GM23248 (cell line): ENCODE measurements at regions not wholly inside any gene's neighbourhood (a gene's known extent, or its start where the extent isn't known, plus 50 kb on each side); places are given as distances from the start of the nearest gene placed in this dataset.
"Not testable (repeated sequence)": the region's sequence is repeated elsewhere in the genome, so short reads cannot be mapped to it uniquely, and the experiment has no call there.

ENCODE experiments used
- DNase-seq: peaks from one replicate; pipeline ENCODE4 v3.0.0-alpha.2; 2015
- H2AFZ ChIP-seq: fragments of 200-600 bp; sonication (generic); 2 replicates; pipeline ENCODE4 v1.6.1; 2016; ENCODE audit warnings: antibody characterized with exemption
- H3F3A ChIP-seq: fragments of 200-600 bp; sonication (generic); 2 replicates; pipeline ENCODE4 v1.6.1; 2016; ENCODE audit warnings: mild to moderate bottlenecking, antibody characterized with exemption, mixed run types; ENCODE audit not compliant: insufficient read depth
- H3K27ac ChIP-seq: fragments of 200-600 bp; sonication (generic); 2 replicates; pipeline ENCODE4 v1.5.1; 2016; ENCODE audit warnings: mild to moderate bottlenecking
- H3K27me3 ChIP-seq: fragments of 200-600 bp; sonication (generic); replicated peaks from 2 replicates; pipeline ENCODE4 v1.6.1; 2016; ENCODE audit warnings: mild to moderate bottlenecking; ENCODE audit not compliant: insufficient read depth
- H3K36me3 ChIP-seq: fragments of 200-600 bp; sonication (generic); 2 replicates; pipeline ENCODE4 v1.6.1; 2016; ENCODE audit warnings: low read depth, mild to moderate bottlenecking
- H3K4me1 ChIP-seq: fragments of 200-600 bp; sonication (generic); 2 replicates; pipeline ENCODE4 v1.6.1; 2016; ENCODE audit warnings: mild to moderate bottlenecking; ENCODE audit not compliant: insufficient read depth
- H3K4me2 ChIP-seq: fragments of 200-600 bp; sonication (generic); one replicate; pipeline ENCODE4 v1.6.1; 2016; ENCODE audit warnings: mild to moderate bottlenecking; ENCODE audit not compliant: unreplicated experiment
- H3K4me3 ChIP-seq: fragments of 200-600 bp; sonication (generic); 2 replicates; pipeline ENCODE4 v1.5.1; 2016; ENCODE audit warnings: mild to moderate bottlenecking
- H3K79me2 ChIP-seq: fragments of 200-600 bp; sonication (generic); 2 replicates; pipeline ENCODE4 v1.6.1; 2016; ENCODE audit warnings: mild to moderate bottlenecking; ENCODE audit not compliant: insufficient read depth
- H3K9ac ChIP-seq: fragments of 200-600 bp; sonication (generic); 2 replicates; pipeline ENCODE4 v1.6.1; 2016; ENCODE audit warnings: mild to moderate bottlenecking
- H3K9me2 ChIP-seq: fragments of 200-600 bp; sonication (generic); 2 replicates; pipeline ENCODE4 v1.6.1; 2016; ENCODE audit warnings: mixed run types, mild to moderate bottlenecking, moderate library complexity; ENCODE audit not compliant: insufficient read depth
- H3K9me3 ChIP-seq: fragments of 200-600 bp; sonication (generic); one replicate; pipeline ENCODE4 v1.6.1; 2017; ENCODE audit warnings: low read depth
- H4K20me1 ChIP-seq: fragments of 200-600 bp; sonication (generic); 2 replicates; pipeline ENCODE4 v1.6.0; 2016; ENCODE audit not compliant: insufficient read depth
- EZH2 ChIP-seq: fragments of 200-600 bp; sonication (generic); IDR thresholded peaks from 2 replicates; pipeline ENCODE4 v1.6.1; 2018; ENCODE audit warnings: antibody characterized with exemption, mild to moderate bottlenecking; ENCODE audit not compliant: insufficient read depth, poor library complexity, severe bottlenecking
- EZH2phosphoT487 ChIP-seq: fragments of 200-600 bp; sonication (generic); IDR thresholded peaks from 2 replicates; pipeline ENCODE4 v1.6.1; 2018; ENCODE audit warnings: antibody characterized with exemption, moderate library complexity, mild to moderate bottlenecking, low read depth; ENCODE audit not compliant: insufficient read depth
- WGBS, 2 experiments: methylation state at CpG; one replicate each; pipeline ENCODE4 v1.1.6; 2015 to 2017; ENCODE audit warnings: low lambda C conversion rate in 2 of 2, low coverage in 1 of 2; ENCODE audit errors: missing lambda C conversion rate in 2 of 2; 5-methylcytosine and 5-hydroxymethylcytosine counted together
- in situ Hi-C: fragments of 300-500 bp; cut with MboI; formaldehyde crosslinking; loops from 2 replicates; pipeline ENCODE4 v1.15.0; 2020

DNA sequence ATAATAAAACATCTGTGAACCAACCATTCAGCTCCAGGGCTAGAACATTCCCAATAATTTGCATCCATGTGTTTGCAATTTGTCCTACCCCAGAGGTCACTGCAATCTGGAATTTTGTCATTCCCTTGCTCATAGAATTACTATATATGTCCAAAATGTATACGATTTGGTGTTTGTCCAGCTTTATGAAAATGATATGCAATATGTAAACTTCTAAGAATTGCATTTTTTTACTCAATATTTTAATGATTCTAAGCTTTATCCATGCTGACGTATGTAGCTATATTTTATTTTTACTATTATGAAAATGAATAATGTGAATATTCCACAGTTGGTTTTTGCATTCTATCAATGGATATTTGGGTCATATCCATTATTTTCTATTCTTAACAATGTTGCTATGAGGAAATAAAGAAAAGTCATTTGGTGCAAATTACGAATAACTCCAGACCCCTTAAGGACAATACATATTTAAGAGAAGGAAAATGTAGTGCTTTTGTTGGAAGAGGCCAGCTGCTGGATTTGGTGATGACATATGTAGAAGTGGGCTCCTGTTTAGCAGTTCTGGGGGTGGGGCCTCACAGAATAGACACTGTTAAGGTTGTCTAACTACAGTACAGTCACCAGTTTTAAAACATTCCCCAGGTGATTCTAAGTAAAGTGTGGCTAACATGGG, 139.4 kb downstream of the SLC38A4 start:
- Histone ChIP-seq H2AFZ (no peak overlapping the region), H3K79me2 (no peaks in the 10 kb centered on the region), H4K20me1 (no peaks in the 10 kb centered on the region), H3K36me3 (no peaks in the 10 kb centered on the region), H3K4me2 (no peak overlapping the region), H3K27ac (no peak overlapping the region), H3K27me3 (no peaks in the 10 kb centered on the region), H3K4me1 (no peaks in the 10 kb centered on the region; the same call in 1 of the 2 replicates), H3K9ac (no peak overlapping the region), H3K9me3 (no peaks in the 10 kb centered on the region), H3K4me3 (no peak overlapping the region), H3K9me2 (no peaks in the 10 kb centered on the region), H3F3A (no peaks in the 10 kb centered on the region)
- in situ Hi-C loops, result no loop called here
- TF ChIP-seq EZH2 (no peak), EZH2phosphoT487 (no peak)
- 65 to 70% methylated on average over 3 of the region's 3 CpGs for WGBS, 2 experiments
- DNase-seq, result no peak

DNA sequence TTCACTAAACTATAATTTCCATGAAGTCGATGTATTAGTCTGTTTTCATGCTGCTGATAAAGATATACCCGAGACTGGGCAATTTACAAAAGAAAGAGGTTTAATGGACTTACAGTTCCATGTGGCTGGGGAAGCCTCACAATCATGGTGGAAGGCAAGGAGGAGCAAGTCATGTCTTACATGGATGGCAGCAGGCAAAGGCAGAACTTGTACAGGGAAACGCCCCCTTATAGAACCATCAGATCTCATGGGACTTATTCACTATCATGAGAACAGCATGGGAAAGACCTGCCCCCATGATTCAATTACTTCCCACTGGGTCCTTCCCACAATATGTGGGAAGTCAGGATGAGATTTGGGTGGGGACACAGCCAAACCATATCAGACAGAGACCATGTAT, 141.6 kb downstream of the SLC38A4 start:
- H3K9me2 ChIP-seq, H3K79me2 ChIP-seq, in situ Hi-C loops, H3K9me3 ChIP-seq, H3F3A ChIP-seq, H3K36me3 ChIP-seq, H3K9ac ChIP-seq, H3K27me3 ChIP-seq, H3K4me1 ChIP-seq, H3K4me2 ChIP-seq, DNase-seq, H2AFZ ChIP-seq, H3K4me3 ChIP-seq, H3K27ac ChIP-seq, H4K20me1 ChIP-seq: not testable (repeated sequence)
- 74 to 80% methylated on average over 3 of the region's 3 CpGs for WGBS, 2 experiments

- Histone ChIP-seq H3K4me2 (no peak overlapping the region), H3K27me3 (no peaks in the 10 kb centered on the region), H3K79me2 (no peaks in the 10 kb centered on the region), H3K27ac (no peak overlapping the region), H3K4me1 (peaks cover 14% of the 10 kb centered on the region; the same call in 1 of the 2 replicates), H4K20me1 (no peaks in the 10 kb centered on the region), H3K9me3 (no peaks in the 10 kb centered on the region), H3K9ac (no peak overlapping the region), H3K4me3 (no peak overlapping the region), H3F3A (no peaks in the 10 kb centered on the region; the same call in 1 of the 2 replicates), H3K9me2 (no peaks in the 10 kb centered on the region), H3K36me3 (no peaks in the 10 kb centered on the region), H2AFZ (no peak overlapping the region)
- no peak for TF ChIP-seq EZH2phosphoT487
- no peak for TF ChIP-seq EZH2
- no peak for DNase-seq
- 47 to 48% methylated on average over 1 of the region's 1 CpG for WGBS, 2 experiments
- in situ Hi-C loops, result no loop called here
These were observed 143.6 kb downstream of the SLC38A4 start for GRCh38 chr12:46682148-46682547.

DNA sequence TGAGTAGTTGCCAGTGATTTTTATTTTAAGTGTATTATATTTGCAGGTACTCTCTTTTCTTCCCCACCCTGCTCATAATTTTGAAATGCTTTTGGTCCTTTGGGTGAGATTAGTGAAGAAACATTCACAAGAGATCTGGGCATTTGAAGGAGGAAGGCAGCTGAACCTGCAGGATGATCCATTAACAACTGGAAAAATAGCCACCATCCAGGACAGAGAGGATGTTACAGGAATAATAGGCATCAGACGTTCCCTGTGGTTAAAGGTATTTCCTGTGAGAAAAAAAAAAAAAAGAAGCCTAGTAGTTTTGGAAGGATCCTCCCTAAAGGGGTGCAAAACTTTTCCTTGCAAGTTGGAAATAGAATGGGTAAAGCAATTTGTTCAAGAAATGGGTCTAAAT, 145.3 kb downstream of the SLC38A4 start:
- Histone ChIP-seq H3K9me2 (no peaks in the 10 kb centered on the region), H3K4me1 (peaks cover 30% of the 10 kb centered on the region), H3K27me3 (no peaks in the 10 kb centered on the region), H3K27ac (no peak overlapping the region), H3F3A (peaks cover 8% of the 10 kb centered on the region; the same call in 1 of the 2 replicates), H3K4me2 (no peak overlapping the region), H3K4me3 (no peak overlapping the region), H3K9me3 (no peaks in the 10 kb centered on the region), H3K9ac (no peak overlapping the region), H3K79me2 (no peaks in the 10 kb centered on the region), H2AFZ (no peak overlapping the region), H3K36me3 (no peaks in the 10 kb centered on the region), H4K20me1 (no peaks in the 10 kb centered on the region)
- TF ChIP-seq EZH2phosphoT487 (no peak), EZH2 (no peak)
- WGBS, 2 experiments, result 0% methylated on average over 1 of the region's 1 CpG
- in situ Hi-C loops, result no loop called here
- DNase-seq, result no peak

DNA sequence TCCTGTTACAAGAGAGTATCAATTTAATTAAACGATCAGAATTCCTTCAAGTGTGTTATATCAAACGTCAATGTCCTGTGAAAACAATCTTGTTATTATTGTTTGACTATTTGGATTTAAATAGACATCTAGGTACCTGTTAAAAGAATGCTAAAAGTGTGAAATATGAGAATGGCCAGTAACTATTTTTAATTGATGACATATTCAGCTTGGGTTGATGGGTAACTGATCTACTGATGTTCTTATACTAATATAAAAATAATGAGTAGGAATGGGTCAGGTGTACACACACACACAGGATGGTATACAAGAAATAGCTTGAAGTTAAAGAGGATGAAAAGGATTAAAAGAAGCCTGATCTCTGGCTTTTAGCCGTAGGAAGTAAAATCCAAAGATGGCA, 146.0 kb downstream of the SLC38A4 start:
- no peaks in the 10 kb centered on the region for H4K20me1 ChIP-seq
- DNase-seq, result no peak
- no peaks in the 10 kb centered on the region for H3K9me2 ChIP-seq
- in situ Hi-C loops, result loop anchor here (10.0 kb wide), 1 partner anchor 335 kb away; no protein-coding TSS in a partner anchor
- no peaks in the 10 kb centered on the region for H3K27me3 ChIP-seq
- H3K4me1 ChIP-seq, result peaks cover 38% of the 10 kb centered on the region
- H3F3A ChIP-seq, result peaks cover 8% of the 10 kb centered on the region; the same call in 1 of the 2 replicates
- no peaks in the 10 kb centered on the region for H3K36me3 ChIP-seq
- H3K4me2 ChIP-seq, result no peak overlapping the region
- no peak for TF ChIP-seq EZH2phosphoT487
- no peak for TF ChIP-seq EZH2
- no peaks in the 10 kb centered on the region for H3K9me3 ChIP-seq
- no peak overlapping the region for H3K9ac ChIP-seq
- no peak overlapping the region for H2AFZ ChIP-seq
- no peak overlapping the region for H3K4me3 ChIP-seq
- WGBS, 2 experiments, result 61% methylated on average over 3 of the region's 3 CpGs
- no peak overlapping the region for H3K27ac ChIP-seq
- no peaks in the 10 kb centered on the region for H3K79me2 ChIP-seq
